ENCODE measurements at regions not wholly inside any gene's neighbourhood (a gene's known extent, or its start where the extent isn't known, plus 50 kb on each side); places are given as distances from the start of the nearest gene placed in this dataset.

DNA sequence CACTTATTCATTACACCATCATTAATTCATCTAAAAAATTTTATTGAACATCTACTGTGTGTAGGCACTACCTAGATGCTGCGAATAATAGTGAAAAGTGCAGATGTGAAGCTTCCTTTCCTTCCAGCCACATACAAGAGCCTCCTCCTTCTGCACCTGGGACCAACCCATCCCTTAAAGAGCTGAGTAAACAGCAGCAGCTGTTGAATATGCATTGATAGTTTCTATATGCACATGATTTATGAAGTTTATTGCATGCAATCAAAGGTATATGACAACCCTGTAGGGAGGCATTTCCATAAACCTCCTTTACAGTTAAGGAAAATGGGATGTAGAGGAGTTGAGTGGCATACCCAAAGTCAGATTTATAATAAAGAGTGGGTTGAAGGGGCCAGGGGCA, 110.3 kb upstream of the IPO5 start:
- no peak for TF ChIP-seq ATF1 (CRISPR knock-in tag; IDR thresholded peaks at IDR 0.05)
- TF ChIP-seq, protein P1, sequence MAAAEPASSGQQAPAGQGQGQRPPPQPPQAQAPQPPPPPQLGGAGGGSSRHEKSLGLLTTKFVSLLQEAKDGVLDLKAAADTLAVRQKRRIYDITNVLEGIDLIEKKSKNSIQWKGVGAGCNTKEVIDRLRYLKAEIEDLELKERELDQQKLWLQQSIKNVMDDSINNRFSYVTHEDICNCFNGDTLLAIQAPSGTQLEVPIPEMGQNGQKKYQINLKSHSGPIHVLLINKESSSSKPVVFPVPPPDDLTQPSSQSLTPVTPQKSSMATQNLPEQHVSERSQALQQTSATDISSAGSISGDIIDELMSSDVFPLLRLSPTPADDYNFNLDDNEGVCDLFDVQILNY (CRISPR knock-in tag; IDR thresholded peaks at IDR 0.05) = no peak
- Mint-ChIP-seq H3K4me3 (no peak overlapping the region), H3K9me3 (peaks cover 9% of the 10 kb centered on the region), H3K4me1 (no peaks in the 10 kb centered on the region), H3K36me3 (no peaks in the 10 kb centered on the region), H3K27me3 (ENCODE audit: low read depth) (no peaks in the 10 kb centered on the region), H3K27ac (no peak overlapping the region)
- ChIA-PET CTCF (no interaction called here), POLR2A (interaction anchor here (0.7 kb wide), 1 partner anchor 31 kb away, joined by 3 read pairs; no protein-coding TSS in a partner anchor)
- ATAC-seq (no peak), DNase-seq (ENCODE audit: low spot score) (no peak)

DNA sequence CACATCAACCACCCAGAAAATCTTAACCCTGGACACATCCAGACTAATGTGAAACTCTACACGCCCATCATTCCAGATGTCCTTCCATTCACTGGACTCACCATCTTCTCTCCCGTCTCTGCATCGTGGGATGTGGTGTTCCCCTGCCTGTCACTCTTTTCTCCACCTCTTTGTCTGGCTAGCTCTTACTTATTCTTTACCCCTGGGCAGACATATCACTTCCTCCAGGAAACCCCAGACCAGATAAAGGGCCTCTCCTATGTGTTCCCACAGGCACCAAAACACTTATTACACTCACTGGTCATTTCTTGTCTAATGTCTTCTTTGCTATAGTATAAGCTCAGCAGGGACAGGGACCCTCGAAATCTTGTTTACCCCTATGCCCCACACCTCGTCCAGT, 109.3 kb upstream of the IPO5 start:
- Mint-ChIP-seq H3K9me3 (peaks cover 2% of the 10 kb centered on the region), H3K4me3 (no peak overlapping the region), H3K36me3 (no peaks in the 10 kb centered on the region), H3K27me3 (ENCODE audit: low read depth) (no peaks in the 10 kb centered on the region), H3K27ac (no peak overlapping the region), H3K4me1 (peaks cover 2% of the 10 kb centered on the region)
- no peak for ATAC-seq
- POLR2A ChIA-PET = no interaction called here
- no peak for DNase-seq (ENCODE audit: low spot score)
- CTCF ChIA-PET = interaction anchor here (0.7 kb wide), 1 partner anchor 601 kb away, joined by 3 read pairs; no protein-coding TSS in a partner anchor
- no peak for TF ChIP-seq NR1H2 (CRISPR knock-in tag; IDR thresholded peaks at IDR 0.05)
- no peak for TF ChIP-seq SOX15 (CRISPR knock-in tag; IDR thresholded peaks at IDR 0.05)
- TF ChIP-seq JAZF1 (CRISPR knock-in tag; IDR thresholded peaks at IDR 0.05) = no peak
- TF ChIP-seq NFE2L1 (CRISPR knock-in tag; IDR thresholded peaks at IDR 0.05) = no peak
- no peak for TF ChIP-seq TEAD4 (CRISPR knock-in tag; IDR thresholded peaks at IDR 0.05)
- no peak for TF ChIP-seq PREB (CRISPR knock-in tag; IDR thresholded peaks at IDR 0.05; ENCODE audit: borderline replicate concordance)
- TF ChIP-seq ESRRA (CRISPR knock-in tag; IDR thresholded peaks at IDR 0.05; ENCODE audit: borderline replicate concordance) = no peak
- no peak for TF ChIP-seq TEAD1 (CRISPR knock-in tag; IDR thresholded peaks at IDR 0.05)
- TF ChIP-seq GTF2I (CRISPR knock-in tag; conservative IDR thresholded peaks at IDR 0.05) = no peak
- TF ChIP-seq ZNF396 (CRISPR knock-in tag; IDR thresholded peaks at IDR 0.05; ENCODE audit: borderline replicate concordance) = no peak
- TF ChIP-seq CTCF (IDR thresholded peaks at IDR 0.05) = no peak
- TF ChIP-seq IRF2 (CRISPR knock-in tag; IDR thresholded peaks at IDR 0.05; ENCODE audit: borderline replicate concordance, low read depth) = no peak
- no peak for TF ChIP-seq TP53 (CRISPR knock-in tag; IDR thresholded peaks at IDR 0.05)
- TF ChIP-seq ZNF317 (CRISPR knock-in tag; IDR thresholded peaks at IDR 0.05; ENCODE audit: borderline replicate concordance, low read depth) = no peak
- no peak for TF ChIP-seq ZBTB43 (CRISPR knock-in tag; IDR thresholded peaks at IDR 0.05)
- TF ChIP-seq, protein P2, sequence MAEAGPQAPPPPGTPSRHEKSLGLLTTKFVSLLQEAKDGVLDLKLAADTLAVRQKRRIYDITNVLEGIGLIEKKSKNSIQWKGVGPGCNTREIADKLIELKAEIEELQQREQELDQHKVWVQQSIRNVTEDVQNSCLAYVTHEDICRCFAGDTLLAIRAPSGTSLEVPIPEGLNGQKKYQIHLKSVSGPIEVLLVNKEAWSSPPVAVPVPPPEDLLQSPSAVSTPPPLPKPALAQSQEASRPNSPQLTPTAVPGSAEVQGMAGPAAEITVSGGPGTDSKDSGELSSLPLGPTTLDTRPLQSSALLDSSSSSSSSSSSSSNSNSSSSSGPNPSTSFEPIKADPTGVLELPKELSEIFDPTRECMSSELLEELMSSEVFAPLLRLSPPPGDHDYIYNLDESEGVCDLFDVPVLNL (CRISPR knock-in tag; IDR thresholded peaks at IDR 0.05; ENCODE audit: borderline replicate concordance, low read depth) = no peak
- no peak for TF ChIP-seq ZNF219 (CRISPR knock-in tag; IDR thresholded peaks at IDR 0.05; ENCODE audit: borderline replicate concordance)
- TF ChIP-seq ZNF263 (CRISPR knock-in tag; IDR thresholded peaks at IDR 0.05; ENCODE audit: low read depth) = no peak
- TF ChIP-seq, protein P1 (CRISPR knock-in tag; IDR thresholded peaks at IDR 0.05) = no peak
- TF ChIP-seq AFF4 (CRISPR knock-in tag; IDR thresholded peaks at IDR 0.05; ENCODE audit: borderline replicate concordance) = no peak
